ENCODE measurements at regions not wholly inside any gene's neighbourhood (a gene's known extent, or its start where the extent isn't known, plus 50 kb on each side); places are given as distances from the start of the nearest gene placed in this dataset.

DNA sequence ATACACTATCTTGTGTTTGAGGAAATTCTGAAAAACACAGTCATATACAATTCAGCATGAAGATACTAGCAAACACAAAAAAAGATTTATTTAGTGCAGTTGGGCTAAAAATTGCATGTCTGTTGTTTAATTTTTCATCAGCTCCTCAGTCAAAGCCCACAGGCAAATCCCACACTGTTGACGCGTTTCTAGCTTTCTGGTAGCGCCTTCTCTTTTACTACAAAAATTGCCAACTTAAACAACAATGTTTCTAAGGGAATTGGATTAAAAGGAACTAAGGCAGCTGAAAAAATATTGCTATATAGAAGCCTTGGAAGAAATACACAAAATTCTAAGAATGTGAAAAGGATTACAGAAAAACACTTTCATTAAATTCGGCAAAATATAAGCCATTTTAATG is 196.7 kb upstream of the P2RY1 start:
- H3K27ac ChIP-seq, result no peak overlapping the region
- no peak overlapping the region for H3K4me3 ChIP-seq
- H3K27me3 ChIP-seq, result no peaks in the 10 kb centered on the region
- TF ChIP-seq CTCF (IDR thresholded peaks at IDR 0.05) (no peak), POLR2A (IDR thresholded peaks at IDR 0.05) (no peak)
- DNase-seq, result no peak
- H3K4me1 ChIP-seq, result no peaks in the 10 kb centered on the region
- H3K36me3 ChIP-seq (ENCODE audit: low read depth, missing control alignments), result no peaks in the 10 kb centered on the region
- intact Hi-C loops (cut with DNase I; ENCODE audit: low total_unique reads), result no loop called here
- 73 to 82% methylated on average over 4 of the region's 4 CpGs for WGBS, 2 donors
- no peaks in the 10 kb centered on the region for H3K9me3 ChIP-seq

- Histone ChIP-seq H3K36me3 (ENCODE audit: low read depth, missing control alignments) (no peaks in the 10 kb centered on the region), H3K27me3 (no peaks in the 10 kb centered on the region), H3K4me3 (no peak overlapping the region), H3K27ac (no peak overlapping the region), H3K4me1 (no peaks in the 10 kb centered on the region), H3K9me3 (no peaks in the 10 kb centered on the region)
- intact Hi-C loops (cut with DNase I; ENCODE audit: low total_unique reads), result no loop called here
- 49 to 53% methylated on average over 8 of the region's 8 CpGs for WGBS, 2 donors
- TF ChIP-seq CTCF (IDR thresholded peaks at IDR 0.05) (no peak), POLR2A (IDR thresholded peaks at IDR 0.05) (no peak)
- peak; percentile 52 for DNase-seq
These were observed 196.1 kb upstream of the P2RY1 start for GRCh38 chr3:152638707-152639450.

DNA sequence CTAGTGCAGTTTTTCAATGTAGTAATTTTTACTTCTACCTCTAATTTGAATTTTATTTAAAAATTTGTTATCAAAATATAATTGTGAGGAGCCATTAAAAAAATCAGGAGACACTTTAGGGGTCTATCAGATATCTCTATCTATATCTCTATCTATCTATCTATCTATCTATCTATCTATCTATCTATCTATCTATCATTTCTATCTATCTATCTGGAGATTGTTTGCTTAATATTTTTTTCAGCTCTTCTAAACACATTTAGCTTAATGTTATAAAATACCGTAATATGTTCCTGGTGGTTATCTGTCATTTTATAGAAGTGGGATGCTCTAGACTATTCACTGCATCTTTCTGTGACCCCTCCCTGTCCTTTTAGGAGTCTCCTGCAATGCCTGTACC is 193.7 kb upstream of the P2RY1 start:
- H3K4me3 ChIP-seq, result no peak overlapping the region
- DNase-seq, result no peak
- no peaks in the 10 kb centered on the region for H3K27me3 ChIP-seq
- no peak overlapping the region for H3K27ac ChIP-seq
- H3K9me3 ChIP-seq, result no peaks in the 10 kb centered on the region
- H3K4me1 ChIP-seq, result no peaks in the 10 kb centered on the region
- intact Hi-C loops (cut with DNase I; ENCODE audit: low total_unique reads), result no loop called here
- TF ChIP-seq CTCF (IDR thresholded peaks at IDR 0.05) (no peak), POLR2A (IDR thresholded peaks at IDR 0.05) (no peak)
- no peaks in the 10 kb centered on the region for H3K36me3 ChIP-seq (ENCODE audit: low read depth, missing control alignments)
- WGBS, 2 donors, result 79 to 100% methylated on average over 1 of the region's 1 CpG

DNA sequence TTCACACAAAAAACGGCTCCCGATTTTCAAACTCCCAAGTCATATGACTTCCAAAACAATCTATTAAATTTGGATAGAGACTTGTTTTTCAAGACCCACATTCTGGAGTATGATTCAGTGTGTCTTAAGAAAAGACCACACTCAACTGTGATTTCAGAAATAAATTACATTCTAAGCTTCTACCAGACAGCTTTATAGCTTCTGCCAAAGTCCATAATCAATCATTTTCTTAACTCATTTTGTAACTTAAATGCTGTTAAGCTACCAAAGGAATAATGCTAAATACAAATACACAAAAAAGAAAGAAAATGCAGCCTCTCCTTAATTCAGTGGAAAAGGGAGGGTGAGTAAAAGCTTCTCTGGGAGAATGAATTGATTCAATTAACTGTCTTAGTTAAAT is 192.3 kb upstream of the P2RY1 start:
- no peaks in the 10 kb centered on the region for H3K9me3 ChIP-seq
- DNase-seq, result no peak
- H3K27ac ChIP-seq, result no peak overlapping the region
- TF ChIP-seq POLR2A (IDR thresholded peaks at IDR 0.05), result no peak
- TF ChIP-seq CTCF (IDR thresholded peaks at IDR 0.05), result no peak
- H3K27me3 ChIP-seq, result no peaks in the 10 kb centered on the region
- H3K36me3 ChIP-seq (ENCODE audit: low read depth, missing control alignments), result no peaks in the 10 kb centered on the region
- no peak overlapping the region for H3K4me3 ChIP-seq
- H3K4me1 ChIP-seq, result no peaks in the 10 kb centered on the region
- intact Hi-C loops (cut with DNase I; ENCODE audit: low total_unique reads), result no loop called here
- WGBS, 2 donors, result 67 to 77% methylated on average over 2 of the region's 2 CpGs

GRCh38 chr3:152644478-152644877 is 190.5 kb upstream of the P2RY1 start:
- Histone ChIP-seq H3K27me3 (no peaks in the 10 kb centered on the region), H3K36me3 (ENCODE audit: low read depth, missing control alignments) (no peaks in the 10 kb centered on the region), H3K4me1 (no peaks in the 10 kb centered on the region), H3K27ac (no peak overlapping the region), H3K4me3 (no peak overlapping the region), H3K9me3 (no peaks in the 10 kb centered on the region)
- no peak for DNase-seq
- intact Hi-C loops (cut with DNase I; ENCODE audit: low total_unique reads), result no loop called here
- TF ChIP-seq CTCF (IDR thresholded peaks at IDR 0.05), result no peak
- TF ChIP-seq POLR2A (IDR thresholded peaks at IDR 0.05), result no peak

Data from testis (tissue), 2 donors.